NCI-H2171 treated with DMSO at 0.1 percent for 48 hours (cell line): ENCODE measurements at regions not wholly inside any gene's neighbourhood (a gene's known extent, or its start where the extent isn't known, plus 50 kb on each side); places are given as distances from the start of the nearest gene placed in this dataset.

Source experiments
- DNase-seq: peaks from one replicate; lab custom pipeline; 2025; lab: John Stamatoyannopoulos, UW

- DNase-seq = no peak
These were observed 54.1 kb upstream of the FOXQ1 start for GRCh38 chr6:1257778-1258177.

- no peak for DNase-seq
These were observed 55.4 kb upstream of the FOXQ1 start for GRCh38 chr6:1256435-1257008.

DNA sequence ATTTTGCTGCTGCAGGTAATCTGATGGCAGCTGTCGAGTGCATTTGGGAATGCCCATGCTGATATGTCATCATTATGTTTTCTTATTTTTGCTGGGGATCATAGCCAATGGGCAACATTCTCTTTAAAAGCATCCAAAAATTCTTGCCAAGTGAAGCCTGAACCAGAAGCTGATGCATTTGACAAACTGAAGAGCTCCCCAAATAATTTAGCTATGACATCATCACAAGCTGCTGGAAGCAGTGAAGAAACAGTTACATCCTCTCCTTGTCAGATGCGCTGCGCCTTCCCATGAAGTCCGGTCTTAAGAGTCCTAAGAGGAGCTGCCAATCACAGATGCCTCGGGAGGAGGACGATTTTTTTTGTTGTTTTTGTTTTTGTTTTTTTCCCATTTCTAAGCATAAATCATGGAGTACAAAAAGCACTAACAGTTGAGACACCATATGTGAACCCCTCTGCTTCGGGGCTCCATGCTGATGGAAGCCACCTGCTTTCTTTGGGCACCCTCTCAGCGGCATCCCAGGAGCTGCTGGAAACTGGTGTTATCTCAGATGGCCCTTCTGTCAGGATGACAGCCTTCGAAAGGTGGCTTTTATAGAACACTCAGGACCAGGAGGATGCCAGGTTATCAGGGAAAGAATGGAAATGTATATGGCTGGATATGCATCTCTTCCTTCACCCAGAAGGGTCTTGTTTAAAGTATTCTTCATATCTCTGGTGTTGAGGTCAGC lies 56.1 kb upstream of the FOXQ1 start:
- DNase-seq = no peak

DNA sequence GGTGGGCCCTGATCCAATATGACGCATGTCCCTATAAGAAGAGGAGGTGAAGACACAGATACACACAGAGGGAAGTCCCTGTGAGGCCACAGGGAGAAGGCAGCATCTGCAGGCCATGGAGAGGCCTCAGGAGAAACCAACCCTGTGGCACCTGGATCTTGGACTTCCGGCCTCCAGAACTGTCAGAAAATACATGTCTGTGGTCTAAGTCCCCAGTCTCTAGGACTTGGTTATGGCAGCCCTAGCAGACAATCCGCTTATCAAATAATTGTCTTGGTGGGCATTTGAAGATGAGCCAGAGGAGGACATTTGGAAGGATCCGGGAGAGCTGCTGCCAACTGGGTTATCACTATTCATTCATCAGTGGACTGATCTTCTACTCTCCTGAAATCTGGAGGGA lies 57.6 kb upstream of the FOXQ1 start:
- no peak for DNase-seq

DNA sequence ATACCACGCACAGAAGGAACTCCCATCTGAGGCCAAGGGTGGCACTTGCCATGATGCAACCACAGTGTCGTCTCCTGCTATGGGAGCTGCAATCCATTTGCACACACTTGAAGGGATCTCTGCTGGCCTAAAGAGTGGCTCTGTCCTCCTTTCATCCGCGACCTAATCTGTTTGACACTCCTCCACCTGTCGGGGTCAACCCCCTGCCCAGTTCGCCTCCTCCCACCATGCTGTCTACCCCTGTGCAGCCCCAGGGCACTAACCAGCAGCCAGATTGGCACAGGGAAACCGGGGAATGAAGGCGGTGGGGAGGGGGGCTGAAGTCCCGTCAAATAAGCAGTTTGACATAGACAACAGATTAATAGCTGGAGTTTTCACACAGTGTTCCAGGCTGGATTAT lies 58.1 kb upstream of the FOXQ1 start:
- no peak for DNase-seq

DNA sequence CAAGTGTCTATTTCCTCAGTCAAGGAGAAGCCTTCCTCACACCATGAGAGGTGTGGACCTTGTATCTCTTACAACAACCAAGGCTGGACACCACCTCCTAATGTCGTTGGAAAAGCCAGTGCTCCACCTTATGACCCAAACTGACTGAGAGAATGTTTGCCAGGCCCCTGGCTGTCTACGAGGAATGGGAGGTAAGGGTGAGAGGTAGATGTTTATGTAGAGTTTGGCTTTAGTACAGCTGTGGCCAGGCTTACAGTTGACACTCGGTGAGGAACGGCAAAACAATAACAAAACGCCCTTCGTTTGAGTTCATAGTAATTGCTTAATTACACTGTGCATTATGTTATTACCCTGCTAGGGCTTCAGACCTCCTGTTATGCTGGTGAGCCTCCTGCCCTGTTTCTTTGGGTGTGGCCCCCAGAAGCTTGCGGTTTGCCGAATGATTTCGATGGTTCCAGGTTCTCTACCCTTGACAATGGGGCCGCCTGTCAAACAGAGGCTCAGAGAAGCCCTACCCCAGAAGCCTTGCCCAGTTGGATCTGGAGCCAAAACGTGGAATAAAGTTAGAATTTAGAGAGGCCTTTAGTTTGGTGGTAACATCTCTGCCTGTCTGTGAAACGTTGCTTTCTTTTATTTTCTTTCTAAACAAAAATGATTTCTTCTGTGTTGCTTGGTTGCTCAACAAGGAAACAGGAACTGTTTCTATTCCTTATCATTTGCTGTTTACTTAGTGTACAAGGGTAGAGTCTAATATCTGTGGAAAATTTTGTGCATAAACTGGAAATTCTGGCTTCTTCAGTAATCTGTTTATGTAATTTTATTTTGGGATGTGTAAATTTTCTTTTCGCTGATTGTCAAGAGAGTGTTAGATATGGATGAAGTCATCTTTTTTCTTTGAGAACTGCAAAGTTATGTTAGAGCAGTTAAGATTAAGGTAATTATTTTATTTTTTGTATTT lies 60.4 kb upstream of the FOXQ1 start:
- no peak for DNase-seq

GRCh38 chr6:1250489-1251197 lies 61.3 kb upstream of the FOXQ1 start:
- DNase-seq = no peak

- DNase-seq = no peak
These were observed 64.0 kb upstream of the FOXQ1 start for GRCh38 chr6:1247894-1248293.

DNA sequence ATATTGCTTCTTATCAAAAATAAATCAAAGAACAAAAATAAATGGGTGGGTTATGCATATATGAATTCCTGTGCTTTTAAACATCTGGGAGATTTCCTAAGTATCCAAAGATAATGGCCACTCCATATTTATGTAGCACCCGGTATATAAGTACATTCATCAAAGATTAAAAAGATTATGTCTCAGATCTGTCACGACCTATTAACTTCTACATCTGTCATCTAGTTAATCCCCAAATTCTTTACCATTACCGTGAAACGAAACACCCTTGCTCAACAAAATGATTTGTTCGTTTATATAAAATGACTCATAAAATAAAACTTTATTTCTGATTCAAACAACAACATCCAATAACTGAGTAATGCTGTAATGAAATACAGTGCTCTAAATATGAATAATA lies 64.8 kb upstream of the FOXQ1 start:
- no peak for DNase-seq

GRCh38 chr6:1244941-1245340 lies 67.0 kb upstream of the FOXQ1 start:
- no peak for DNase-seq

DNA sequence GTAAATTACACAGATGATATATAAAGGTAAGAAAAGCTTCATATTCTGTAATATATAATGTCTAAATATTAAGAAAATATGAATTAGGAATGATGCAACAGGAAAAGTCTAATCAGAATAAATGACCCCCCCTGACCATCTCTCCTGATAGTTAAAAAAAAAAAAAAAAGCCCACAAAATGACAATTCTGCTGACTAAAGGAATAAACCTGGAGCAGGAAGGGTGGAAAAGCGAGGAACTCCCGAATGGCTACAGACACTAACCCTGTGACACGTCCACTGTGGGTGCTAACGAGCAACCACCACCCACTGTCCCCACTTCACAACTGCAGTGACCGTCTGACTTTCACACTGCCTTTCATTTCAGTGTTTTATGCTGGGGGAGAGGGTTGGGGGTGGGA lies 67.6 kb upstream of the FOXQ1 start:
- no peak for DNase-seq

DNA sequence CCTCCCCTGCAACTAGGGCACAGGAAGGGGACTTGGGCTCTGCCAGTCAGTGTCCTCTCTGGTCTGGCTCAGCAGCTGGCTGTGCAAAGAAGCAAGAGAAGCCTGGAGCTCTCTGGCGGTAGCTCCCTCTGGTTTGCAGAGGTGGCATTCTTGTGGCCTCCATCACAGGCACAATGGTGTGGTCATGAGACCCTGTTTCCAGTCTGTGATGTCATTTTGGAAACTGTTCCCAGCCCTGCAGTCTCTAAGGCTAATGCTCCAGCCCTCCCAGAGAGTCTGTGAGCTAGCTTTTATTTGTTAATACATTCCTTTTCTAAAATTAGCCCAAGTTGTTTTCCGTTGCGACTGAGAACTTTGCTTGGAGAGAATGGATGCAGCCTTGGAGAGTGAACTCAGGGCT lies 69.5 kb upstream of the FOXQ1 start:
- no peak for DNase-seq

- DNase-seq = no peak
These were observed 69.9 kb upstream of the FOXQ1 start for GRCh38 chr6:1242021-1242420.

DNA sequence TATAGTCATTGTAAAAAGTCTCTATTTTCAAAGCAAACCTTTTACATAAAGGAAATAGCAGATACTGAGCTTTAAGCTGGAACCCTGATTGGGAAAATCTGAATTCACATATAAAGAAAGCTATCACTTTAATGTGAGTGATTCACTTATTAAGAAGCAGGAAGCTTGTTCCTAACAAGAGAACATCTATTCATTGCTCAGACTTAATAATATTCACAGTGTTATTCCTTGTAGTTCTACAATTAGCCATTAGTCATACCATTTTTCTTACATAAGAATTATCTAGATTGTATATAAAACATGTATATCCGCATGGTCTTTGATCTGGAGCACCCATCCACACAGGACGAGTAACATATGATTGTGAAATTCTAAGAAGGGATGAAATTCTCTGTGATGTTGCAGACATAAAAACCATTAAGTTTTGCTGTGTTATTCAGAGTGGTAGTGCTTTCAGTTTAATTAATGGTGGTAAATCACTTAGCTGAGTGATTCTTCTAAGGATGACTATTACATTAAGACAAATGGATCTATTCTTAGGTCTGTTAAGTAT lies 71.1 kb upstream of the FOXQ1 start:
- DNase-seq = no peak

DNA sequence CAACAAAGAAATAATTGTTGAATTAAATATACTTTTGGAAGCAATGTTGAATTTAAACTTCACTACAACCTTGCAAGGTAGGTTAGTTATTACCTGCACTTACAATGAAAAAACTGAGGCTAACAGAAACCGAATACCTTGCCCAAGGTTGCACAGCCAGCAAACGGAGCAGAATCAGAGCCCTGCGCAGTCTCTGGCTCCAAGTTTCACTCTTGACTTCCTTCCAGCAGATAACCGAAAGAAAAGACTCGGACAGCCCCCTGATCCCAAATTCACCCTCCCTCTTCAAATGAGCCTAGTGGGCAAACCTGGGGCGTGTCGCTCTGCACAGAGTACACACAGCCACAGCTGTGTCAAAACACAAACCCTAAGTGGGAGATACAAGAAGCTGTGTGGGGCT lies 72.1 kb upstream of the FOXQ1 start:
- DNase-seq = no peak

GRCh38 chr6:1238040-1238439 lies 73.9 kb upstream of the FOXQ1 start:
- no peak for DNase-seq

DNA sequence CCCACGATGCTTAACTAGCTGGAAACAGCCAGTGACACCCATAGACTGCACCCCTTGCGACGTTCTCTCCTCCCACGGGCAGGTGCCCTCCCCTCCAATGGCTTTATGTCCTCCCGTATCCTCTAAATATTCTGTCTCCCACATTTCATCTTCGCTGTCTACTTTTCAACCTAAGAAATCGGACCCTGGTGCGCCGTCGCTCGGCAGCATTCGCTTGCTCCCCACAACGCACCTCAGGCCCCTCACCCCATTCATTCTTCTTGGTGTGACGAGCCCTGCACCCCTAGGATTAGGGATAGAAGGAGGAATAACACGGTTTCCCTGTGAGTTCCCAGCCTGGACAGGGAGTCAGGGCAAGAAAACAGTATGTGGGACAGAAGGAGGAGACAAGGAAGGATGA lies 74.3 kb upstream of the FOXQ1 start:
- DNase-seq = no peak

DNA sequence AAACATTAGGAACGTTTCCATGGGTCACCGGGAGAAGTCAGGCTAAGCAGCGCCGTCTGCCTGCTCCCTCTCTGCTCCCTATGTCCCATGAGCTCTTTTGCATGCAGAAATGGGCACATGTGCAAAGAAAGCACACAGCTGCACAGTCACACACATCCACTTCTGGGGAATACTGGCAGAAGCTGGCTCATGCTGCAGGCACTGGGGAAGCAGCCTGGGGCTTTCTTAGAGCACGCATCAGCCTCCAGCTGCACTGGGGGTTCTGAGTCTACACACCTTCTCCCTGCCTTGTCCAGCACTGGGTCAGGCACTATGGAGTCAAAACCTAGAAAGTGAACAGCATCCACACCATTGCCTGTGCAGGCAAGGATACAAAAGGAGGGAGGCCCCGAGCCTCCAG lies 76.1 kb upstream of the FOXQ1 start:
- no peak for DNase-seq

DNA sequence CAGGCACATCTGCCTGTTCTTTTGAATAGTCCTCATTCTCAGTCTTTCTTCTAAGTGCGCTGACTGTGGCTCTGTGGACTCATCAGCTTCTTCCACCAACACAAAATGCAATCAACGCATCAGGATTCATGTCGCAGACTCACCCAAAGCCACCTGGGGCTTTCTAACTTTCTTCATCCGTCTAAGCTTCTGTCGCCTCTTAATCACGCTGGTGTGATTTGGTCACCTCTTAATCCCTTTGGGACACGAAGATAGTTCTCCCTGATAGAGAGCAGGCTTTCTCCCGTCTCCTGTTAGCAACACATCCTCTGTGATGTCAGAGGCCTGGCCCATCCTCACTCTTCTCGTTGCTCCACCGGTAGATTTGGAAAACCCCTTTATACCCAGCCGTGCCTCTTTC lies 78.0 kb upstream of the FOXQ1 start:
- DNase-seq = no peak

DNA sequence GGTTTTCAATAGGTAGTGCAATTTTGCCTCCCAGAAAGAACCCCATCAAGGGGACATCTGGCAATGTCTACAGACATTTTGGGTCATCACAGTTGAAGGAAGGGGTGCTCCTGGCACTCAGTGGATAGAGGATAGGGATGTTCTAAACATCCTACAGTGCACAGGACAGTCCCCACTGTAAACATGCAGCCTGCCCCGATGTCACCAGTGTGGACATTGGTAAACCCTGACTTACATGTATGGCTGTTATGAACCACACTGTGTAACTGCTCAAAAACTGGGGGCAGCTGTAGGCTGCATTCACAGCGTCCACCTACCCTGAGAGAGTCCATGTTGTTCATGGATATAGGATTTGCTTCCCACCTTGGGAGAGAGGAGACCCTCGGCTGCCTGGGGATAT lies 79.3 kb upstream of the FOXQ1 start:
- DNase-seq = no peak

DNA sequence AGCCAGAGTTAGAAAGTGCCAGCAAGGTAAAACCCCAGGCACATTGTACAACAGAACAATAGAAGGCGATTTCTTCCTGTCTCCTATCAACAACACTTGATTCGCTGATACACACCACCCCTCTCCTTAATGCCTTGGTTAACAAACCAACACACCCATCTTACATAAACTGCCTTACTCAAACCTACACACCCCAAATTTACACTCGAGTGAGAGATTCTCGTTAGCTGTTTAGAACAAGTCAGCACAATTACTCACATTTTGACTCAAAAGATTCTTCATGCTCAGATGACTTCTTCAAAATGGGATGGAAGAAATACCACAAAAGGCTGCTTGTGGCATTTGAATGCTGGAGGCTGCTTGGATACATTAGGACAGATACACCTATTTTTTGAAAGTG lies 80.0 kb upstream of the FOXQ1 start:
- DNase-seq = no peak
